ENCODE measurements at regions not wholly inside any gene's neighbourhood (a gene's known extent, or its start where the extent isn't known, plus 50 kb on each side); places are given as distances from the start of the nearest gene placed in this dataset.
A peak's percentile ranks its signal among the peaks of the same experiment; 100 is the strongest.
"Not testable (repeated sequence)": the region's sequence is repeated elsewhere in the genome, so short reads cannot be mapped to it uniquely, and the experiment has no call there.

- Histone ChIP-seq H3K27me3 (replicated peaks; ENCODE audit: insufficient read depth) (no peaks in the 10 kb centered on the region), H3K27ac (no peak overlapping the region)
- TF ChIP-seq POLR2A (IDR thresholded peaks at IDR 0.05) = no peak
- TF ChIP-seq, protein P1, sequence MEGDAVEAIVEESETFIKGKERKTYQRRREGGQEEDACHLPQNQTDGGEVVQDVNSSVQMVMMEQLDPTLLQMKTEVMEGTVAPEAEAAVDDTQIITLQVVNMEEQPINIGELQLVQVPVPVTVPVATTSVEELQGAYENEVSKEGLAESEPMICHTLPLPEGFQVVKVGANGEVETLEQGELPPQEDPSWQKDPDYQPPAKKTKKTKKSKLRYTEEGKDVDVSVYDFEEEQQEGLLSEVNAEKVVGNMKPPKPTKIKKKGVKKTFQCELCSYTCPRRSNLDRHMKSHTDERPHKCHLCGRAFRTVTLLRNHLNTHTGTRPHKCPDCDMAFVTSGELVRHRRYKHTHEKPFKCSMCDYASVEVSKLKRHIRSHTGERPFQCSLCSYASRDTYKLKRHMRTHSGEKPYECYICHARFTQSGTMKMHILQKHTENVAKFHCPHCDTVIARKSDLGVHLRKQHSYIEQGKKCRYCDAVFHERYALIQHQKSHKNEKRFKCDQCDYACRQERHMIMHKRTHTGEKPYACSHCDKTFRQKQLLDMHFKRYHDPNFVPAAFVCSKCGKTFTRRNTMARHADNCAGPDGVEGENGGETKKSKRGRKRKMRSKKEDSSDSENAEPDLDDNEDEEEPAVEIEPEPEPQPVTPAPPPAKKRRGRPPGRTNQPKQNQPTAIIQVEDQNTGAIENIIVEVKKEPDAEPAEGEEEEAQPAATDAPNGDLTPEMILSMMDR (IDR thresholded peaks at IDR 0.05) = no peak
- no peak for TF ChIP-seq POLR2AphosphoS5 (IDR thresholded peaks at IDR 0.05)
Measured at GRCh38 chrX:51098046-51098445, 187.5 kb downstream of the BMP15 start.

GRCh38 chrX:51119058-51119926 lies 208.8 kb downstream of the BMP15 start:
- H3K36me3 ChIP-seq; H3K27me3 ChIP-seq (replicated peaks; ENCODE audit: insufficient read depth); H3K4me1 ChIP-seq (replicated peaks); intact Hi-C loops (cut with DNase I); H3K9me3 ChIP-seq; H3K4me3 ChIP-seq; DNase-seq (ENCODE audit: low spot score); H3K27ac ChIP-seq: not testable (repeated sequence)
- 87% methylated on average over 6 of the region's 52 CpGs for WGBS

More at GRCh38 chrX:51098046-51098445, 187.5 kb downstream of the BMP15 start:
- DNase-seq (ENCODE audit: low spot score) = no peak
- no peaks in the 10 kb centered on the region for H3K4me1 ChIP-seq (replicated peaks)
- intact Hi-C loops (cut with DNase I) = no loop called here
- no peaks in the 10 kb centered on the region for H3K36me3 ChIP-seq
- H3K4me3 ChIP-seq = no peak overlapping the region
- H3K9me3 ChIP-seq = no peaks in the 10 kb centered on the region

DNA sequence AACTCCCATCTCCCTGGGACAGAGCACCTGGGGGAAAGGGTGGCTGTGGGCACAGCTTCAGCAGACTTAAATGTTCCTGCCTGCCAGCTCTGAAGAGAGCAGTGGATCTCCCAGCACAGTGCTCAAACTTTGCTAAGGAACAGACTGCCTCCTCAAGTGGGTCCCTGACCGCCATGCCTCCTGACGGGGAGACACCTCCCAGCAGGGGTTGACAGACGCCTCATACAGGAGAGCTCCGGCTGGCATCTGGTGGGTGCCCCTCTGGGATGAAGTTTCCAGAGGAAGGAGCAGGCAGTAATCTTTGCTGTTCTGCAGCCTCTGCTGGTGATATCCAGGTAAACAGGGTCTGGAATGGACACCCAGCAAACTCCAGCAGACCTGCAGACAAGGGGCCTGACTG lies 206.9 kb upstream of the NUDT10 start:
- 100% methylated on average over 1 of the region's 4 CpGs for WGBS
- H3K36me3 ChIP-seq; DNase-seq (ENCODE audit: low spot score); H3K4me3 ChIP-seq; H3K9me3 ChIP-seq; H3K27me3 ChIP-seq (replicated peaks; ENCODE audit: insufficient read depth); H3K4me1 ChIP-seq (replicated peaks); intact Hi-C loops (cut with DNase I); H3K27ac ChIP-seq: not testable (repeated sequence)

DNA sequence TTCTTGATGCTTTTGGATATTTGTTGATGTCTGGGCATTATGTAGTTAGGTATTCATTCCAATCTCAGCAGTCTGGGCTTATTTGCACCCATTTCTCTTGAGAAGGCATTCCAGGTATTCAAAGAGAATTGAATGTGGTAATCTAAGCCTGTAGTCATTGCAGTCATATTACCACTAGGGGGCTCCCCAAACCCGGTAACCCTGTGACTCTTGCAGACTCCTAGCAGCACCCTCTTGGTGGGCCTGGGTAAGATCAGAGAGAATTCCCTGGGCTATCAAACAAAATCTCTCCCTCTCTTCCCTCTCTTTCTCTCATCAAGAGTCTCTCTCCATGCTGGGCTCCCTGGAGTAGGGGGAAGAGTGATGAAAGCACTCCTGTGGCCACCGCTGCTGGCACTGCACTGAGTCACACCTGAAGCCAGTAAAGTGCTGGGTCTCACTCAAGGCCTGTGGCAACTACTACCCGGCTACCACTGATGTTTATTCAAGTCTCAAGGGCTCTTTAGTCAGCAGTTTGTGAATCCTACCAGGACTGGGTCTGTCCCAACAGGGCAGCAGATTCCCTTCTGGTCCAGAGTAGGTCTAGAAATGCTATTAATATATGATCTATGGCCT lies 187.7 kb upstream of the NUDT10 start:
- intact Hi-C loops (cut with DNase I) = loop anchor here (5.0 kb wide), 1 partner anchor 317 kb away; no protein-coding TSS in a partner anchor
- Histone ChIP-seq H3K27me3 (replicated peaks; ENCODE audit: insufficient read depth) (no peaks in the 10 kb centered on the region), H3K4me3 (no peak overlapping the region), H3K36me3 (no peaks in the 10 kb centered on the region), H3K4me1 (replicated peaks) (no peaks in the 10 kb centered on the region), H3K27ac (no peak overlapping the region), H3K9me3 (no peaks in the 10 kb centered on the region)
- peak; percentile 19 for DNase-seq (ENCODE audit: low spot score)
- TF ChIP-seq, protein P1 (IDR thresholded peaks at IDR 0.05) = peak in 3 of 4 experiments; percentile 18 to 34 (median 28)
- no peak for TF ChIP-seq POLR2A (IDR thresholded peaks at IDR 0.05)
- WGBS = 43% methylated on average over 3 of the region's 3 CpGs

GRCh38 chrX:51148848-51149247 lies 183.8 kb upstream of the NUDT10 start:
- H3K36me3 ChIP-seq = no peaks in the 10 kb centered on the region
- DNase-seq (ENCODE audit: low spot score) = peak; percentile 13
- 9% methylated on average over 2 of the region's 2 CpGs for WGBS
- H3K27ac ChIP-seq = no peak overlapping the region
- no peaks in the 10 kb centered on the region for H3K4me1 ChIP-seq (replicated peaks)
- no peaks in the 10 kb centered on the region for H3K27me3 ChIP-seq (replicated peaks; ENCODE audit: insufficient read depth)
- no peak overlapping the region for H3K4me3 ChIP-seq
- TF ChIP-seq, protein P1 (IDR thresholded peaks at IDR 0.05) = peak in 2 of 4 experiments; percentile 21
- TF ChIP-seq POLR2A (IDR thresholded peaks at IDR 0.05) (no peak), POLR2AphosphoS5 (IDR thresholded peaks at IDR 0.05) (no peak)
- intact Hi-C loops (cut with DNase I) = loop anchor here (5.0 kb wide), 1 partner anchor 313 kb away; no protein-coding TSS in a partner anchor
- H3K9me3 ChIP-seq = no peaks in the 10 kb centered on the region
